T-cell (primary cell): ENCODE measurements at regions not wholly inside any gene's neighbourhood (a gene's known extent, or its start where the extent isn't known, plus 50 kb on each side); places are given as distances from the start of the nearest gene placed in this dataset.

ENCODE experiments used
- ATAC-seq, 4 experiments: fragments of 200-7000 bp in 3 of 4; fragments of 150-1000 bp in 1 of 4; cut with Tn5 transposase; replicated peaks in 1 of 4; 1 replicate in 3 of 4; 2 replicates in 1 of 4; pipeline ENCODE4 v1.10.0; 2021; ENCODE audit warnings: moderate library complexity in 3 of 4, mild to moderate bottlenecking in 2 of 4, moderate number of reproducible peaks in 1 of 4
- CTCF ChIA-PET, 2 donors: fragments of 300-600 bp; sonication (Branson Sonifier 250); formaldehyde crosslinking; loops; one replicate each; lab custom pipeline; 2022; ENCODE audit warnings: antibody characterized with exemption in 2 of 2; lab: Charles Lee
- POLR2A ChIA-PET, 2 donors: fragments of 300-600 bp; sonication (Branson Sonifier 250); formaldehyde crosslinking; loops; one replicate each; lab custom pipeline; 2022; ENCODE audit warnings: antibody characterized with exemption in 2 of 2; lab: Charles Lee
- DNase-seq, 35 experiments: peaks; one replicate each; pipeline versions ENCODE4 v3.0.0 to v3.0.0-alpha.2; 2013 to 2023
- H3K27ac ChIP-seq: one replicate; pipeline ENCODE4 v1.5.1; 2013; ENCODE audit warnings: low read length
- H3K27me3 ChIP-seq, 2 experiments: replicated peaks in 1 of 2; 1 replicate in 1 of 2; 2 replicates in 1 of 2; pipeline versions ENCODE4 v1.6.1 to v1.7.0; 2013; ENCODE audit warnings: low read length in 1 of 2, mixed read lengths in 1 of 2; ENCODE audit not compliant: control insufficient read depth in 2 of 2, insufficient read depth in 2 of 2; ENCODE audit errors: extremely low read depth in 1 of 2
- H3K36me3 ChIP-seq, 2 donors: 1 replicate in 1 of 2; 2 replicates in 1 of 2; pipeline versions ENCODE4 v1.6.1 to v1.7.0; 2013; ENCODE audit warnings: low read length in 1 of 2; ENCODE audit not compliant: control insufficient read depth in 2 of 2, insufficient read depth in 1 of 2; ENCODE audit errors: extremely low read depth in 1 of 2
- H3K4me1 ChIP-seq, 2 experiments: 1 replicate in 1 of 2; 2 replicates in 1 of 2; pipeline versions ENCODE4 v1.6.1 to v1.7.0; 2013; ENCODE audit warnings: low read length in 2 of 2, mixed read lengths in 1 of 2; ENCODE audit not compliant: insufficient read depth in 2 of 2, control insufficient read depth in 1 of 2; ENCODE audit errors: extremely low read depth in 1 of 2
- H3K4me3 ChIP-seq, 2 donors: 1 replicate in 1 of 2; 2 replicates in 1 of 2; pipeline versions ENCODE4 v1.5.1 to v1.7.0; 2013; ENCODE audit warnings: mild to moderate bottlenecking in 2 of 2, low read length in 1 of 2, moderate library complexity in 1 of 2; ENCODE audit not compliant: control insufficient read depth in 1 of 2; ENCODE audit errors: extremely low read depth in 1 of 2
- H3K9me3 ChIP-seq: 2 replicates; pipeline ENCODE4 v1.7.0; 2013
- H3K27ac Mint-ChIP-seq, 2 donors: one replicate each; pipeline ENCODE4 v1.8.0; 2020 to 2021; ENCODE audit warnings: mild to moderate bottlenecking in 2 of 2, mixed read lengths in 2 of 2
- H3K27me3 Mint-ChIP-seq, 2 donors: one replicate each; pipeline ENCODE4 v1.8.0; 2021 to 2022; ENCODE audit warnings: mixed read lengths in 2 of 2
- H3K36me3 Mint-ChIP-seq: one replicate; pipeline ENCODE4 v1.8.0; 2021; ENCODE audit warnings: mixed read lengths
- H3K4me1 Mint-ChIP-seq, 3 donors: one replicate each; pipeline ENCODE4 v1.8.0; 2020 to 2022; ENCODE audit warnings: mixed read lengths in 3 of 3, mild to moderate bottlenecking in 1 of 3
- H3K4me3 Mint-ChIP-seq, 3 donors: one replicate each; pipeline ENCODE4 v1.8.0; 2020 to 2022; ENCODE audit warnings: mild to moderate bottlenecking in 3 of 3, mixed read lengths in 3 of 3, moderate library complexity in 3 of 3
- H3K9me3 Mint-ChIP-seq, 3 donors: one replicate each; pipeline ENCODE4 v1.8.0; 2020 to 2022; ENCODE audit warnings: mixed read lengths in 3 of 3
- WGBS: methylation state at CpG from one replicate; pipeline ENCODE4 v1.1.5; 2013; ENCODE audit warnings: missing lambda C conversion rate; ENCODE audit not compliant: insufficient coverage; 5-methylcytosine and 5-hydroxymethylcytosine counted together

- Mint-ChIP-seq H3K9me3 (peaks cover 6 to 10% (median 8%) of the 10 kb centered on the region in 3 donors), H3K27me3 (peaks cover 0 to 1% of the 10 kb centered on the region in 2 donors), H3K36me3 (no peaks in the 10 kb centered on the region), H3K4me3 (no peak overlapping the region), H3K4me1 (peaks cover 0 to 1% (median 0%) of the 10 kb centered on the region in 3 donors), H3K27ac (no peak overlapping the region)
- whole genome bisulfite sequencing = 100% methylated on average over 1 of the region's 2 CpGs
- Histone ChIP-seq H3K4me3 (no peak overlapping the region), H3K4me1 (no peaks in the 10 kb centered on the region), H3K27ac (no peak overlapping the region), H3K9me3 (no peaks in the 10 kb centered on the region), H3K27me3 (peaks cover 0 to 2% of the 10 kb centered on the region in 2 experiments), H3K36me3 (no peaks in the 10 kb centered on the region)
- DNase-seq = no peak
- ATAC-seq = no peak
- ChIA-PET CTCF (interaction anchor here in 1 of 2 donors (0.6 kb wide), 1 partner anchor 219 kb away, joined by 4 read pairs; no protein-coding TSS in a partner anchor), POLR2A (no interaction called here)
These were observed 95.6 kb upstream of the HS3ST4 start for GRCh38 chr16:25596194-25596593.

GRCh38 chr16:25593260-25593659 is 98.5 kb upstream of the HS3ST4 start:
- 78% methylated on average over 1 of the region's 8 CpGs for WGBS
- no peaks in the 10 kb centered on the region for H3K36me3 ChIP-seq
- Mint-ChIP-seq H3K9me3 (peaks cover 0 to 6% (median 0%) of the 10 kb centered on the region in 3 donors), H3K4me3 (no peak overlapping the region), H3K27ac (no peak overlapping the region), H3K4me1 (peaks cover 0 to 1% (median 0%) of the 10 kb centered on the region in 3 donors), H3K27me3 (peaks cover 0 to 20% of the 10 kb centered on the region in 2 donors), H3K36me3 (no peaks in the 10 kb centered on the region)
- no peaks in the 10 kb centered on the region for H3K4me1 ChIP-seq
- H3K27ac ChIP-seq = no peak overlapping the region
- ATAC-seq (no peak), DNase-seq (no peak)
- POLR2A ChIA-PET = no interaction called here
- no peaks in the 10 kb centered on the region for H3K9me3 ChIP-seq
- CTCF ChIA-PET = no interaction called here
- H3K27me3 ChIP-seq = peaks cover 0 to 2% of the 10 kb centered on the region in 2 experiments
- no peak overlapping the region for H3K4me3 ChIP-seq

DNA sequence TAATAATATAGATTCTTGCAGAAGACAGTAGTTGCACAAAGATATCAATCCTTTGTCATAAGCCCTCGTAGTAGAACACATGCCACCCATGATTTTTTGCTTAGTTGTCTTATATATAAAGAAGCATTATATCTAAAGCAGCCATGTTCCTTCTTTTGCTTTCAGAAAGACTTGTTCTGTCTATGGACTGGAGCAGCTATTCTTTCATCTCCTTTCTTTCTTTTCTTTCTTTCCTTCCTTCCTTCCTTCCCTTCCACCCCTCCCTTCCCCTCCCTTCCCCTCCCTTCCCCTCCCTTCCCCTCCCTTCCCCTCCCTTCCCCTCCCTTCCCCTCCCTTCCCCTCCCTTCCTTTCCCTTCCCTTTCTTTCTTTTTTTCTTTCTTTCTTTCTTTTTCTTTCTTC is 104.0 kb upstream of the HS3ST4 start:
- Histone ChIP-seq H3K27ac (no peak overlapping the region), H3K36me3 (no peaks in the 10 kb centered on the region), H3K27me3 (no peaks in the 10 kb centered on the region), H3K4me1 (no peaks in the 10 kb centered on the region), H3K4me3 (no peak overlapping the region), H3K9me3 (no peaks in the 10 kb centered on the region)
- no CpG with 5 or more reads among the region's 1 CpG for WGBS
- Mint-ChIP-seq H3K36me3 (no peaks in the 10 kb centered on the region), H3K4me1 (no peaks in the 10 kb centered on the region), H3K4me3 (no peak overlapping the region), H3K27me3 (peaks cover 0 to 20% of the 10 kb centered on the region in 2 donors), H3K27ac (no peak overlapping the region), H3K9me3 (no peaks in the 10 kb centered on the region)
- ATAC-seq (no peak), DNase-seq (no peak)
- ChIA-PET POLR2A (interaction anchor here in 1 of 2 donors (0.6 kb wide), 1 partner anchor 34 kb away, joined by 3 read pairs; no protein-coding TSS in a partner anchor), CTCF (no interaction called here)

GRCh38 chr16:25586826-25587225 is 104.9 kb upstream of the HS3ST4 start:
- POLR2A ChIA-PET = no interaction called here
- Mint-ChIP-seq H3K9me3 (no peaks in the 10 kb centered on the region), H3K27ac (no peak overlapping the region), H3K36me3 (no peaks in the 10 kb centered on the region), H3K4me3 (no peak overlapping the region), H3K4me1 (no peaks in the 10 kb centered on the region), H3K27me3 (peaks cover 0 to 20% of the 10 kb centered on the region in 2 donors)
- H3K36me3 ChIP-seq = no peaks in the 10 kb centered on the region
- ATAC-seq = no peak
- WGBS = 44% methylated on average over 2 of the region's 4 CpGs
- no peak overlapping the region for H3K4me3 ChIP-seq
- no peaks in the 10 kb centered on the region for H3K27me3 ChIP-seq
- no peaks in the 10 kb centered on the region for H3K4me1 ChIP-seq
- DNase-seq = no peak
- H3K9me3 ChIP-seq = no peaks in the 10 kb centered on the region
- CTCF ChIA-PET = no interaction called here
- no peak overlapping the region for H3K27ac ChIP-seq

- Histone ChIP-seq H3K27ac (no peak overlapping the region), H3K36me3 (no peaks in the 10 kb centered on the region), H3K4me1 (no peaks in the 10 kb centered on the region), H3K27me3 (no peaks in the 10 kb centered on the region), H3K9me3 (no peaks in the 10 kb centered on the region), H3K4me3 (no peak overlapping the region)
- H3K4me1 Mint-ChIP-seq = no peaks in the 10 kb centered on the region
- DNase-seq = no peak
- ChIA-PET CTCF (no interaction called here), POLR2A (no interaction called here)
- no peak overlapping the region for H3K4me3 Mint-ChIP-seq
- H3K36me3 Mint-ChIP-seq = no peaks in the 10 kb centered on the region
- H3K9me3 Mint-ChIP-seq = no peaks in the 10 kb centered on the region
- H3K27me3 Mint-ChIP-seq = peaks cover 4 to 14% of the 10 kb centered on the region in 2 donors
- no peak for ATAC-seq
- no CpG with 5 or more reads among the region's 1 CpG for WGBS
- H3K27ac Mint-ChIP-seq = no peak overlapping the region
These were observed 106.2 kb upstream of the HS3ST4 start for GRCh38 chr16:25585526-25585925.

GRCh38 chr16:25580041-25580440 is 111.7 kb upstream of the HS3ST4 start:
- ChIA-PET CTCF (no interaction called here), POLR2A (no interaction called here)
- no peak overlapping the region for H3K27ac Mint-ChIP-seq
- Histone ChIP-seq H3K27me3 (peaks cover 0 to 4% of the 10 kb centered on the region in 2 experiments), H3K4me1 (no peaks in the 10 kb centered on the region), H3K4me3 (no peak overlapping the region), H3K9me3 (no peaks in the 10 kb centered on the region), H3K27ac (no peak overlapping the region), H3K36me3 (no peaks in the 10 kb centered on the region)
- DNase-seq = no peak
- H3K4me1 Mint-ChIP-seq = no peaks in the 10 kb centered on the region
- H3K4me3 Mint-ChIP-seq = no peak overlapping the region
- peaks cover 4 to 9% of the 10 kb centered on the region in 2 donors for H3K27me3 Mint-ChIP-seq
- no peaks in the 10 kb centered on the region for H3K36me3 Mint-ChIP-seq
- 94% methylated on average over 7 of the region's 14 CpGs for WGBS
- no peaks in the 10 kb centered on the region for H3K9me3 Mint-ChIP-seq
- ATAC-seq = no peak

GRCh38 chr16:25575363-25575762 is 116.4 kb upstream of the HS3ST4 start:
- H3K4me1 Mint-ChIP-seq = no peaks in the 10 kb centered on the region
- DNase-seq (no peak), ATAC-seq (no peak)
- H3K36me3 ChIP-seq = no peaks in the 10 kb centered on the region
- H3K27ac Mint-ChIP-seq = no peak overlapping the region
- no peak overlapping the region for H3K4me3 Mint-ChIP-seq
- no CpG with 5 or more reads among the region's 5 CpGs for WGBS
- POLR2A ChIA-PET = no interaction called here
- no peak overlapping the region for H3K4me3 ChIP-seq
- CTCF ChIA-PET = no interaction called here
- peaks cover 5 to 8% of the 10 kb centered on the region in 2 donors for H3K27me3 Mint-ChIP-seq
- no peaks in the 10 kb centered on the region for H3K9me3 Mint-ChIP-seq
- H3K36me3 Mint-ChIP-seq = no peaks in the 10 kb centered on the region
- H3K27me3 ChIP-seq = peaks cover 0 to 7% of the 10 kb centered on the region in 2 experiments
- H3K4me1 ChIP-seq = no peaks in the 10 kb centered on the region
- no peaks in the 10 kb centered on the region for H3K9me3 ChIP-seq
- H3K27ac ChIP-seq = no peak overlapping the region
